GM23338 (cell line): ENCODE measurements at regions not wholly inside any gene's neighbourhood (a gene's known extent, or its start where the extent isn't known, plus 50 kb on each side); places are given as distances from the start of the nearest gene placed in this dataset.
"Not testable (repeated sequence)": the region's sequence is repeated elsewhere in the genome, so short reads cannot be mapped to it uniquely, and the experiment has no call there.

ENCODE experiments used
- ATAC-seq: fragments of 200-7000 bp; cut with Tn5 transposase; 3 replicates; pipeline ENCODE4 v1.9.1; 2020
- DNase-seq: peaks from one replicate; pipeline ENCODE4 v3.0.0-alpha.2; 2015; ENCODE audit warnings: low spot score
- H2AFZ ChIP-seq: fragments of 200-600 bp; sonication (generic); 2 replicates; pipeline ENCODE4 v1.8.0; 2016; ENCODE audit warnings: antibody characterized with exemption, mild to moderate bottlenecking, moderate library complexity
- H3F3A ChIP-seq: fragments of 200-600 bp; sonication (generic); replicated peaks from 2 replicates; pipeline ENCODE4 v1.8.0; 2017; ENCODE audit warnings: antibody characterized with exemption, mixed run types, low read depth
- H3K27ac ChIP-seq: fragments of 200-600 bp; sonication (generic); 2 replicates; pipeline ENCODE4 v1.6.1; 2016; ENCODE audit warnings: low read depth
- H3K27me3 ChIP-seq: fragments of 200-600 bp; sonication (generic); 2 replicates; pipeline ENCODE4 v1.8.0; 2016; ENCODE audit warnings: mild to moderate bottlenecking, mixed run types, moderate library complexity; ENCODE audit not compliant: insufficient read depth
- H3K36me3 ChIP-seq: fragments of 200-600 bp; sonication (generic); 2 replicates; pipeline ENCODE4 v1.8.0; 2016; ENCODE audit warnings: mild to moderate bottlenecking; ENCODE audit not compliant: insufficient read depth
- H3K4me1 ChIP-seq: fragments of 200-600 bp; sonication (generic); 2 replicates; pipeline ENCODE4 v1.8.0; 2016; ENCODE audit warnings: mild to moderate bottlenecking, moderate library complexity; ENCODE audit not compliant: insufficient read depth
- H3K4me2 ChIP-seq: fragments of 200-600 bp; sonication (generic); 2 replicates; pipeline ENCODE4 v1.7.1; 2017; ENCODE audit warnings: mixed run types
- H3K4me3 ChIP-seq: fragments of 200-600 bp; sonication (generic); 2 replicates; pipeline ENCODE4 v1.6.1; 2016; ENCODE audit warnings: mixed run types
- H3K79me2 ChIP-seq: fragments of 200-600 bp; sonication (generic); replicated peaks from 2 replicates; pipeline ENCODE4 v1.8.0; 2017; ENCODE audit warnings: mild to moderate bottlenecking; ENCODE audit not compliant: insufficient read depth
- H3K9me2 ChIP-seq: fragments of 200-600 bp; sonication (generic); 2 replicates; pipeline ENCODE4 v1.8.0; 2017; ENCODE audit not compliant: insufficient read depth
- H4K20me1 ChIP-seq: fragments of 200-600 bp; sonication (generic); replicated peaks from 2 replicates; pipeline ENCODE4 v1.8.0; 2017; ENCODE audit warnings: mild to moderate bottlenecking; ENCODE audit not compliant: insufficient read depth
- H3K27ac Mint-ChIP-seq: 2 replicates; pipeline ENCODE4 v1.8.0; 2020; ENCODE audit warnings: inconsistent platforms, mild to moderate bottlenecking, moderate library complexity, mixed read lengths
- H3K27me3 Mint-ChIP-seq: 3 replicates; pipeline ENCODE4 v1.8.0; 2022; ENCODE audit warnings: low read depth, mild to moderate bottlenecking, moderate library complexity, mixed read lengths, inconsistent platforms; ENCODE audit not compliant: insufficient read depth, poor library complexity
- H3K36me3 Mint-ChIP-seq: 3 replicates; pipeline ENCODE4 v1.8.0; 2021; ENCODE audit warnings: low read depth, mild to moderate bottlenecking, inconsistent platforms, moderate library complexity, mixed read lengths
- H3K4me1 Mint-ChIP-seq: 3 replicates; pipeline ENCODE4 v1.8.0; 2020; ENCODE audit warnings: mild to moderate bottlenecking, inconsistent platforms, mixed read lengths
- H3K4me3 Mint-ChIP-seq: 3 replicates; pipeline ENCODE4 v1.8.0; 2021; ENCODE audit warnings: moderate library complexity, mild to moderate bottlenecking, inconsistent platforms, mixed read lengths
- H3K9me3 Mint-ChIP-seq: 3 replicates; pipeline ENCODE4 v1.8.0; 2020; ENCODE audit warnings: moderate library complexity, mild to moderate bottlenecking, inconsistent platforms, mixed read lengths
- CREB1 ChIP-seq: fragments of 250-450 bp; sonication (Bioruptor Pico); IDR thresholded peaks from 2 replicates; pipeline ENCODE4 v1.5.0; 2020; ENCODE audit warnings: low read depth, mild to moderate bottlenecking, moderate library complexity
- CTCF ChIP-seq, 2 experiments: fragments of 200-600 bp in 1 of 2; sonication (generic) in 1 of 2; conservative IDR thresholded peaks; 2 replicates each; pipeline versions ENCODE4 v1.5.1 to v1.6.1; 2016 to 2017; ENCODE audit warnings: antibody characterized with exemption in 2 of 2, low read depth in 2 of 2, mild to moderate bottlenecking in 2 of 2, moderate library complexity in 1 of 2
- ETS1 ChIP-seq: IDR thresholded peaks from 2 replicates; pipeline ENCODE4 v1.6.1; 2016; ENCODE audit warnings: antibody characterized with exemption
- EZH2 ChIP-seq: fragments of 200-600 bp; sonication (generic); IDR thresholded peaks from one replicate; pipeline ENCODE4 v1.8.0; 2017; ENCODE audit warnings: antibody characterized with exemption, mild to moderate bottlenecking, low read depth; ENCODE audit not compliant: unreplicated experiment
- POLR2AphosphoS5 ChIP-seq: IDR thresholded peaks from 2 replicates; pipeline ENCODE4 v1.6.1; 2016; ENCODE audit warnings: antibody characterized with exemption, low read depth
- STAT1 ChIP-seq: IDR thresholded peaks from one replicate; pipeline ENCODE4 v1.6.1; 2016; ENCODE audit warnings: antibody characterized with exemption; ENCODE audit not compliant: unreplicated experiment
- ZNF114 ChIP-seq: fragments of 250-450 bp; sonication (Bioruptor Pico); IDR thresholded peaks from 2 replicates; pipeline ENCODE4 v1.5.0; 2020; ENCODE audit warnings: mild to moderate bottlenecking, moderate library complexity
- ZNF331 ChIP-seq: fragments of 250-450 bp; sonication (Bioruptor Pico); IDR thresholded peaks from 2 replicates; pipeline ENCODE4 v1.5.0; 2020; ENCODE audit warnings: low read depth, mild to moderate bottlenecking, moderate library complexity
- ZNF462 ChIP-seq: fragments of 250-450 bp; sonication (Bioruptor Pico); IDR thresholded peaks from 2 replicates; pipeline ENCODE4 v1.5.0; 2020; ENCODE audit warnings: mild to moderate bottlenecking, moderate library complexity

- Mint-ChIP-seq H3K4me1 (peaks cover 20% of the 10 kb centered on the region), H3K4me3 (no peak overlapping the region), H3K9me3 (peaks cover 37% of the 10 kb centered on the region), H3K27me3 (peaks cover 9% of the 10 kb centered on the region), H3K36me3 (peaks cover 33% of the 10 kb centered on the region), H3K27ac (peak overlapping the region; percentile 80)
- Histone ChIP-seq H3K27ac (no peak overlapping the region), H3K4me1 (peaks cover 17% of the 10 kb centered on the region), H2AFZ (no peak overlapping the region), H3K36me3 (no peaks in the 10 kb centered on the region), H3K27me3 (no peaks in the 10 kb centered on the region), H4K20me1 (no peaks in the 10 kb centered on the region), H3K9me2 (no peaks in the 10 kb centered on the region), H3F3A (no peaks in the 10 kb centered on the region), H3K79me2 (no peaks in the 10 kb centered on the region), H3K4me3 (no peak overlapping the region), H3K4me2 (no peak overlapping the region)
- DNase-seq (no peak), ATAC-seq (no peak)
- TF ChIP-seq POLR2AphosphoS5 (no peak), ZNF462 (CRISPR knock-in tag) (no peak), ZNF114 (CRISPR knock-in tag) (no peak), EZH2 (no peak), ETS1 (no peak), CTCF (conservative IDR thresholded peaks at IDR 0.05; ENCODE audit: low read depth in 2 of 2) (no peak), ZNF331 (CRISPR knock-in tag) (no peak), CREB1 (no peak), STAT1 (no peak)
These were observed 235.0 kb upstream of the NFIA start for GRCh38 chr1:60847391-60847790.

GRCh38 chr1:60845659-60846058, 236.7 kb upstream of the NFIA start:
- H4K20me1 ChIP-seq, H2AFZ ChIP-seq, H3K9me2 ChIP-seq, H3K27me3 ChIP-seq, H3K79me2 ChIP-seq, H3K27me3 Mint-ChIP-seq, ATAC-seq, H3K4me3 ChIP-seq, H3K4me3 Mint-ChIP-seq, DNase-seq, H3K4me2 ChIP-seq, H3K36me3 ChIP-seq, H3F3A ChIP-seq, H3K27ac Mint-ChIP-seq, H3K27ac ChIP-seq: not testable (repeated sequence)
- peaks cover 23% of the 10 kb centered on the region for H3K36me3 Mint-ChIP-seq
- peaks cover 20% of the 10 kb centered on the region for H3K4me1 Mint-ChIP-seq
- peaks cover 29% of the 10 kb centered on the region for H3K9me3 Mint-ChIP-seq
- H3K4me1 ChIP-seq, result peaks cover 17% of the 10 kb centered on the region
